ENCODE measurements at regions not wholly inside any gene's neighbourhood (a gene's known extent, or its start where the extent isn't known, plus 50 kb on each side); places are given as distances from the start of the nearest gene placed in this dataset.

GRCh38 chr5:124161266-124161665 is 585.2 kb downstream of the ZNF608 start:
- no peak for DNase-seq (ENCODE audit: low spot score)
- no peak for TF ChIP-seq CTCF (IDR thresholded peaks at IDR 0.05)
- no peaks in the 10 kb centered on the region for H3K36me3 ChIP-seq
- peaks cover 0 to 9% of the 10 kb centered on the region in 2 donors for H3K4me1 ChIP-seq
- H3K9me3 ChIP-seq = no peaks in the 10 kb centered on the region
- no peak overlapping the region for H3K4me3 ChIP-seq
- H3K27me3 ChIP-seq = no peaks in the 10 kb centered on the region
- H3K27ac ChIP-seq = no peak overlapping the region

- H3K4me1 ChIP-seq = peaks cover 0 to 9% of the 10 kb centered on the region in 2 donors
- no peak for TF ChIP-seq CTCF (IDR thresholded peaks at IDR 0.05)
Observed at GRCh38 chr5:124160265-124160664, 586.2 kb downstream of the ZNF608 start.

GRCh38 chr5:124157320-124157719 is 589.1 kb downstream of the ZNF608 start:
- no peak for DNase-seq (ENCODE audit: low spot score)
- no peaks in the 10 kb centered on the region for H3K4me1 ChIP-seq
- no peak overlapping the region for H3K27ac ChIP-seq
- no peak overlapping the region for H3K4me3 ChIP-seq
- peaks cover 0 to 29% of the 10 kb centered on the region in 2 donors for H3K9me3 ChIP-seq
- no peak for TF ChIP-seq CTCF (IDR thresholded peaks at IDR 0.05)
- H3K36me3 ChIP-seq = no peaks in the 10 kb centered on the region
- H3K27me3 ChIP-seq = no peaks in the 10 kb centered on the region

More at GRCh38 chr5:124160265-124160664, 586.2 kb downstream of the ZNF608 start:
- Histone ChIP-seq H3K36me3 (no peaks in the 10 kb centered on the region), H3K27ac (no peak overlapping the region), H3K27me3 (no peaks in the 10 kb centered on the region), H3K4me3 (no peak overlapping the region), H3K9me3 (peaks cover 0 to 9% of the 10 kb centered on the region in 2 donors)
- DNase-seq (ENCODE audit: low spot score) = no peak

GRCh38 chr5:124156415-124156996 is 589.9 kb downstream of the ZNF608 start:
- no peaks in the 10 kb centered on the region for H3K4me1 ChIP-seq
- DNase-seq (ENCODE audit: low spot score) = no peak
- no peak overlapping the region for H3K4me3 ChIP-seq
- TF ChIP-seq CTCF (IDR thresholded peaks at IDR 0.05) = no peak
- no peaks in the 10 kb centered on the region for H3K27me3 ChIP-seq
- no peaks in the 10 kb centered on the region for H3K36me3 ChIP-seq
- H3K27ac ChIP-seq = peak overlapping the region in 1 of 2 donors; percentile 41
- H3K9me3 ChIP-seq = peaks cover 0 to 29% of the 10 kb centered on the region in 2 donors

- Histone ChIP-seq H3K27me3 (no peaks in the 10 kb centered on the region), H3K4me1 (no peaks in the 10 kb centered on the region), H3K4me3 (no peak overlapping the region), H3K27ac (no peak overlapping the region), H3K36me3 (no peaks in the 10 kb centered on the region), H3K9me3 (peaks cover 0 to 37% of the 10 kb centered on the region in 2 donors)
- no peak for DNase-seq (ENCODE audit: low spot score)
- no peak for TF ChIP-seq CTCF (IDR thresholded peaks at IDR 0.05)
Observed at GRCh38 chr5:124154714-124155113, 591.7 kb downstream of the ZNF608 start.

GRCh38 chr5:124153588-124153987 is 592.9 kb downstream of the ZNF608 start:
- no peak for DNase-seq (ENCODE audit: low spot score)
- H3K4me3 ChIP-seq = no peak overlapping the region
- peaks cover 0 to 37% of the 10 kb centered on the region in 2 donors for H3K9me3 ChIP-seq
- H3K4me1 ChIP-seq = no peaks in the 10 kb centered on the region
- TF ChIP-seq CTCF (IDR thresholded peaks at IDR 0.05) = no peak
- H3K36me3 ChIP-seq = no peaks in the 10 kb centered on the region
- no peaks in the 10 kb centered on the region for H3K27me3 ChIP-seq
- no peak overlapping the region for H3K27ac ChIP-seq
